ENCODE measurements at regions not wholly inside any gene's neighbourhood (a gene's known extent, or its start where the extent isn't known, plus 50 kb on each side); places are given as distances from the start of the nearest gene placed in this dataset.

DNA sequence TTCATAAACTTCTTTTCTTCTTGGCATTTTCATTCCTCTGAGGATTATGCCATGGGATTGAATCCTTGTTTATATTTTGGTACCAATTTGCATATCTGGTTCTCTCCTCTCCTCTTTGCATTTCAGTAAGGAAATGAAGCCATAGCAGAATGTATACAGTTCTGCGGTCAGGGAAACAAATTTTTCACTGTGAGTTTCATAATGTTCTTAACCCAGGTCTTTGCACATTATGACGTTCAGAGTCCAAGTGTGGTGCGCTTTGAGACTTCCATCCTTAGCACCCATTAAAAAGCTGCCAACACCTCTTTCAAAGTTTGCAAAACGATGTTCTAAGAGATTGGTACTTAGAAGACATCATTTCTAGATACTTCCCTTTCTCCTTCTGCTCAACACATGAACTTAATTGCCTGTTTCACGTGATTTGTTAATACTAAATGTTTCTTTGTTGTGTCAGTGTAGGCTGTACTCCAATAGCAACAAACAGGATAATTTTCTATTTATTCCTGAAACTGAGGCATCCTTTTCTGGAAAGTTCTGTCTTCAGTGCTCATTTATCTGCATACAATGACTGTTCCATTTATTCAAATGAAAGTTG lies 953.1 kb upstream of the NR2F2 start:
- TF ChIP-seq, protein P1, sequence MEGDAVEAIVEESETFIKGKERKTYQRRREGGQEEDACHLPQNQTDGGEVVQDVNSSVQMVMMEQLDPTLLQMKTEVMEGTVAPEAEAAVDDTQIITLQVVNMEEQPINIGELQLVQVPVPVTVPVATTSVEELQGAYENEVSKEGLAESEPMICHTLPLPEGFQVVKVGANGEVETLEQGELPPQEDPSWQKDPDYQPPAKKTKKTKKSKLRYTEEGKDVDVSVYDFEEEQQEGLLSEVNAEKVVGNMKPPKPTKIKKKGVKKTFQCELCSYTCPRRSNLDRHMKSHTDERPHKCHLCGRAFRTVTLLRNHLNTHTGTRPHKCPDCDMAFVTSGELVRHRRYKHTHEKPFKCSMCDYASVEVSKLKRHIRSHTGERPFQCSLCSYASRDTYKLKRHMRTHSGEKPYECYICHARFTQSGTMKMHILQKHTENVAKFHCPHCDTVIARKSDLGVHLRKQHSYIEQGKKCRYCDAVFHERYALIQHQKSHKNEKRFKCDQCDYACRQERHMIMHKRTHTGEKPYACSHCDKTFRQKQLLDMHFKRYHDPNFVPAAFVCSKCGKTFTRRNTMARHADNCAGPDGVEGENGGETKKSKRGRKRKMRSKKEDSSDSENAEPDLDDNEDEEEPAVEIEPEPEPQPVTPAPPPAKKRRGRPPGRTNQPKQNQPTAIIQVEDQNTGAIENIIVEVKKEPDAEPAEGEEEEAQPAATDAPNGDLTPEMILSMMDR (IDR thresholded peaks at IDR 0.05) = no peak
- no peak for TF ChIP-seq POLR2AphosphoS5 (IDR thresholded peaks at IDR 0.05)
- no peak for TF ChIP-seq POLR2A (IDR thresholded peaks at IDR 0.05)
- TF ChIP-seq EP300 (IDR thresholded peaks at IDR 0.05) = no peak
